DND-41 (cell line): ENCODE measurements at regions not wholly inside any gene's neighbourhood (a gene's known extent, or its start where the extent isn't known, plus 50 kb on each side); places are given as distances from the start of the nearest gene placed in this dataset.

Experiments
- EZH2 ChIP-seq: IDR thresholded peaks from 3 replicates; pipeline ENCODE4 v1.6.1; 2012; ENCODE audit warnings: borderline replicate concordance, low read depth, mild to moderate bottlenecking, moderate library complexity, low read length, inconsistent platforms; ENCODE audit not compliant: severe bottlenecking
- TF ChIP-seq, protein P1 (sequence below): IDR thresholded peaks from 2 replicates; pipeline ENCODE4 v1.5.1; 2012; ENCODE audit warnings: borderline replicate concordance, low read length, moderate library complexity, mild to moderate bottlenecking; ENCODE audit not compliant: poor library complexity, severe bottlenecking; ENCODE audit errors: extremely low read depth

DNA sequence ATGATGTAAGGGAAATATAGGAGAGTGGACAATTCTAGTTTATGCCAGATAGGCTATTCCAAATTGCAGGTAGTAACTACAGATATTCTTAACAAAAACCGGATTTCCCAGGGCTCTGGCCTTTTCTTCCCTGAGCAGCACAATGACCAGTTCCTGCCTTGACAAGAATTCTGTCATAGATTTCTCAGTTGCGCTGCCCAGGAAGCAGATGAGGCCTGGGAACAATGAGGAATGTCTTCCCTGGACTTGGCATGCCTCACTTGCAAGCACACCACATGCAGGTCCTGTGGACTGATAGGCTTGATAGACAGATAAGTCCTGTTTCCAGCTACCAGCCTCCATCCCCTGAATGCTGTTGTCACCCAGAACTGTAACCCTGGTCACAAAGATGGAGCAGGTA is 174.5 kb upstream of the PRSS58 start:
- TF ChIP-seq, protein P1, sequence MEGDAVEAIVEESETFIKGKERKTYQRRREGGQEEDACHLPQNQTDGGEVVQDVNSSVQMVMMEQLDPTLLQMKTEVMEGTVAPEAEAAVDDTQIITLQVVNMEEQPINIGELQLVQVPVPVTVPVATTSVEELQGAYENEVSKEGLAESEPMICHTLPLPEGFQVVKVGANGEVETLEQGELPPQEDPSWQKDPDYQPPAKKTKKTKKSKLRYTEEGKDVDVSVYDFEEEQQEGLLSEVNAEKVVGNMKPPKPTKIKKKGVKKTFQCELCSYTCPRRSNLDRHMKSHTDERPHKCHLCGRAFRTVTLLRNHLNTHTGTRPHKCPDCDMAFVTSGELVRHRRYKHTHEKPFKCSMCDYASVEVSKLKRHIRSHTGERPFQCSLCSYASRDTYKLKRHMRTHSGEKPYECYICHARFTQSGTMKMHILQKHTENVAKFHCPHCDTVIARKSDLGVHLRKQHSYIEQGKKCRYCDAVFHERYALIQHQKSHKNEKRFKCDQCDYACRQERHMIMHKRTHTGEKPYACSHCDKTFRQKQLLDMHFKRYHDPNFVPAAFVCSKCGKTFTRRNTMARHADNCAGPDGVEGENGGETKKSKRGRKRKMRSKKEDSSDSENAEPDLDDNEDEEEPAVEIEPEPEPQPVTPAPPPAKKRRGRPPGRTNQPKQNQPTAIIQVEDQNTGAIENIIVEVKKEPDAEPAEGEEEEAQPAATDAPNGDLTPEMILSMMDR: no peak
- no peak for TF ChIP-seq EZH2
